ENCODE measurements at regions not wholly inside any gene's neighbourhood (a gene's known extent, or its start where the extent isn't known, plus 50 kb on each side); places are given as distances from the start of the nearest gene placed in this dataset.

DNA sequence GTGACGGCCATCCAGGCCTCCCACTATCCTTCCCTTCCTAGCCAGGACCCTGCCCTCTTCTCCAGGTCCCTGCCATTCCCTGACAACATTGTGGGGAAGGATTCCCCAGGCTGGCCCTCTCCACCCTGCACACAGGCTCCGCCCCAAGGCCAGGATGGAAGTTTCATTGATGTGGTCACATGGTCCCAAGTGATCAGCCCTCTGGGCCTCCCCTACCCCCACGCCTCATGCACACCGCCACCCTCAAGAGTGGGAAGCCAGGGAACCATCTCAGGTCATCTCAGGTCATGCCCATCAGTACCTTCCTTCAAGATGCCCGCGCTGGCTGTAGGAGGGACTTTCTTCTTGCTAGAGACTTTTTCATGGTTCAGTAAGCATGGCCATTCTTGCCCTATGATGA, 514.8 kb upstream of the RAB6C start:
- no peaks in the 10 kb centered on the region for H3K4me1 ChIP-seq (ENCODE audit: control extremely low read depth in 1 of 4, control insufficient read depth in 4 of 4, insufficient read depth in 4 of 4, low read length in 3 of 4)
- no peak for DNase-seq
- ChIA-PET CTCF (no interaction called here), POLR2A (no interaction called here)
- no peaks in the 10 kb centered on the region for H3K36me3 ChIP-seq (ENCODE audit: control insufficient read depth in 4 of 4, insufficient read depth in 4 of 4, low read length in 3 of 4)
- no peaks in the 10 kb centered on the region for H3K27me3 ChIP-seq (replicated peaks in 2 of 5; ENCODE audit: control insufficient read depth in 4 of 5, insufficient read depth in 5 of 5, low read length in 4 of 5)
- 90% methylated on average over 5 of the region's 6 CpGs for WGBS (ENCODE audit: insufficient coverage)
- H3K9me3 ChIP-seq (ENCODE audit: control extremely low read depth in 1 of 5, control insufficient read depth in 4 of 5, insufficient read depth in 2 of 5, low read depth in 1 of 5, low read length in 4 of 5) = peaks cover 0 to 1% (median 0%) of the 10 kb centered on the region in 5 experiments
- no peak overlapping the region for H3K4me3 ChIP-seq (ENCODE audit: control insufficient read depth in 1 of 7, extremely low read depth in 1 of 7, insufficient read depth in 4 of 7, low read depth in 2 of 7, low read length in 6 of 7)
- no peak overlapping the region for H3K27ac ChIP-seq (ENCODE audit: insufficient read depth in 1 of 2, low read depth in 1 of 2, low read length in 2 of 2, poor library complexity in 1 of 2, severe bottlenecking in 2 of 2)

DNA sequence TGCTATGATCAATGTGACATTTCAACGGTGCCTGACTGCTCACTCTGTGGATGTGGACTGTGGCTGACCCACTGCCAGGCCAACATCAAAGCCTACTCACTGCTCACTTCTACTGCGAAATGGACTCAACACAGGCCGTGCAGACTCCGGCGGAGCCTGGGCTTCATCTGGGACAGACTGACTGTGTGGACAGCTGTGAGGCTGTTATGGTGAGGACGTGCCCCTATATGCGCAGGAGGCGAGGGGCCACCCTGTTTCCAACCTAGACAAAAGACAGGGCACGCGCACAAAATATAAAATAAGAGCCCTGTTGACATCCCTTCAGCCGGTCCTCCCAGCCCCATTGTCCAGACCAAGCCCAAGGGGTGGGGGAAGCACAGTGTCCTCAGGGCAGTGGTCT, 514.4 kb upstream of the RAB6C start:
- POLR2A ChIA-PET = no interaction called here

DNA sequence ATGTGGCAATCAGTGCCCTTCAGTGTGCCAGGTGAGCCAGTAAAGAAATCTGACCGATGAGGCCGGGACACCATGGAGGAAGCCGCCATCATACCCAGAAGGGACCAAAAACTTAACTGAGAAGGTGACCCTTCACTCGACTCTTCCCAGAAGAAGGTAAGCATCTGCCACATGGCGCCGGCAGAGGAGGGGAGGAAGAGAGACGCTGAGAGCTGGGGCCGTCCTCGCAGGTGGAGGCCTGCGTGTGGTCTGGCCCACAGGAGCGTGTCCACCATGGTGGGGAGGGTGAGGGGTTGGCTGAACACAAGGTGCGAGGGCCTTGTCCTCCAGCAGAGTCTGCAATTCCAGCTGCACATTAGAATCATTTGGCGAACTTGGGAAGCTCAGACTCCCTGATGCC, 513.1 kb upstream of the RAB6C start:
- POLR2A ChIA-PET = no interaction called here
- Histone ChIP-seq H3K9me3 (ENCODE audit: control extremely low read depth in 1 of 5, control insufficient read depth in 4 of 5, insufficient read depth in 2 of 5, low read depth in 1 of 5, low read length in 4 of 5) (peaks cover 0 to 1% (median 0%) of the 10 kb centered on the region in 5 experiments), H3K27ac (ENCODE audit: insufficient read depth in 1 of 2, low read depth in 1 of 2, low read length in 2 of 2, poor library complexity in 1 of 2, severe bottlenecking in 2 of 2) (no peak overlapping the region), H3K27me3 (replicated peaks in 2 of 5; ENCODE audit: control insufficient read depth in 4 of 5, insufficient read depth in 5 of 5, low read length in 4 of 5) (no peaks in the 10 kb centered on the region), H3K36me3 (ENCODE audit: control insufficient read depth in 4 of 4, insufficient read depth in 4 of 4, low read length in 3 of 4) (no peaks in the 10 kb centered on the region), H3K4me1 (ENCODE audit: control extremely low read depth in 1 of 4, control insufficient read depth in 4 of 4, insufficient read depth in 4 of 4, low read length in 3 of 4) (no peaks in the 10 kb centered on the region), H3K4me3 (ENCODE audit: control insufficient read depth in 1 of 7, extremely low read depth in 1 of 7, insufficient read depth in 4 of 7, low read depth in 2 of 7, low read length in 6 of 7) (no peak overlapping the region)
- DNase-seq = no peak
- CTCF ChIA-PET = no interaction called here
- 97% methylated on average over 11 of the region's 13 CpGs for WGBS (ENCODE audit: insufficient coverage)

More for the DNA sequence above, 514.4 kb upstream of the RAB6C start:
- no peak overlapping the region for H3K4me3 ChIP-seq (ENCODE audit: control insufficient read depth in 1 of 7, extremely low read depth in 1 of 7, insufficient read depth in 4 of 7, low read depth in 2 of 7, low read length in 6 of 7)
- peaks cover 0 to 1% (median 0%) of the 10 kb centered on the region in 5 experiments for H3K9me3 ChIP-seq (ENCODE audit: control extremely low read depth in 1 of 5, control insufficient read depth in 4 of 5, insufficient read depth in 2 of 5, low read depth in 1 of 5, low read length in 4 of 5)
- 79% methylated on average over 8 of the region's 11 CpGs for WGBS (ENCODE audit: insufficient coverage)
- H3K4me1 ChIP-seq (ENCODE audit: control extremely low read depth in 1 of 4, control insufficient read depth in 4 of 4, insufficient read depth in 4 of 4, low read length in 3 of 4) = no peaks in the 10 kb centered on the region
- DNase-seq = no peak
- no peaks in the 10 kb centered on the region for H3K36me3 ChIP-seq (ENCODE audit: control insufficient read depth in 4 of 4, insufficient read depth in 4 of 4, low read length in 3 of 4)
- CTCF ChIA-PET = no interaction called here
- H3K27me3 ChIP-seq (replicated peaks in 2 of 5; ENCODE audit: control insufficient read depth in 4 of 5, insufficient read depth in 5 of 5, low read length in 4 of 5) = no peaks in the 10 kb centered on the region
- no peak overlapping the region for H3K27ac ChIP-seq (ENCODE audit: insufficient read depth in 1 of 2, low read depth in 1 of 2, low read length in 2 of 2, poor library complexity in 1 of 2, severe bottlenecking in 2 of 2)

DNA sequence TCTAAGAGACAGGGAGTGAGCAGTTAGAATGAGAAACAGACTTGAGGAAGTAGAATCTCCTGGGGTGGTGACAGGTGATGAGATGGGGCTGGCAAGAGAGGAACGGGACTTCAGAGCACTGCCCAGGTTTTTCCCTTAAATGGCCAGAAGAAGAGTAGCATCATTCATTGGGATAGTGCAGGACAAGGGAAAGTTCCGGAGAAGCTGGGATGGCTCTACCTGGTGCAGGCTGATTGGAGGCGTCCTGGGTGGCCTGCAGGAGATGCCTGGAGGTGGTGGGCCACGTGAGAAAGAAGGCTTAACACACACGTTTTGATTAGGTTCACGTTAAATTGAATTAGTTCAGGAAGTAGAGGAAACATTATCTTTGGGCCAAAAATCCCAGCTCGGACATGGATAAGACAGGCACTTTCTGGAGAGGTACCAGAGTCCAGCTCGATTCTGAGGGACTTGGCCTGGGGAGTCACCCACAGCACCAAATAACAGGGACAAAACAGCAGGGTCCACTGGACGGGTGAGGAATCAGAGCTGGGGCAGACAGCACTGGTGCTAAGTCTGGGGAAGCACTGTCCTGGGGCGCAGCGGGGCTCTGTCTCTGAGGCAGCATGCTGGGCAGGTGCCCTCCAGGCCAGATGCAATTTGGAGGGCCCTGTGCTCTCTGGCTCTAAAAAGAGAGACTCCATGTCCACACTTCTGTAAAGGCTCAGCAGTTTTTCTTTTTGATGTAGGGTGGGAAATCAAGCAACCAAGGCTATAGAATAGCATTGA, 512.3 kb upstream of the RAB6C start:
- H3K27ac ChIP-seq (ENCODE audit: insufficient read depth in 1 of 2, low read depth in 1 of 2, low read length in 2 of 2, poor library complexity in 1 of 2, severe bottlenecking in 2 of 2) = no peak overlapping the region
- no peaks in the 10 kb centered on the region for H3K36me3 ChIP-seq (ENCODE audit: control insufficient read depth in 4 of 4, insufficient read depth in 4 of 4, low read length in 3 of 4)
- H3K4me3 ChIP-seq (ENCODE audit: control insufficient read depth in 1 of 7, extremely low read depth in 1 of 7, insufficient read depth in 4 of 7, low read depth in 2 of 7, low read length in 6 of 7) = no peak overlapping the region
- no peak for DNase-seq
- ChIA-PET CTCF (no interaction called here), POLR2A (no interaction called here)
- no peaks in the 10 kb centered on the region for H3K27me3 ChIP-seq (replicated peaks in 2 of 5; ENCODE audit: control insufficient read depth in 4 of 5, insufficient read depth in 5 of 5, low read length in 4 of 5)
- no peaks in the 10 kb centered on the region for H3K4me1 ChIP-seq (ENCODE audit: control extremely low read depth in 1 of 4, control insufficient read depth in 4 of 4, insufficient read depth in 4 of 4, low read length in 3 of 4)
- H3K9me3 ChIP-seq (ENCODE audit: control extremely low read depth in 1 of 5, control insufficient read depth in 4 of 5, insufficient read depth in 2 of 5, low read depth in 1 of 5, low read length in 4 of 5) = peaks cover 0 to 1% (median 0%) of the 10 kb centered on the region in 5 experiments
- 92% methylated on average over 11 of the region's 11 CpGs for WGBS (ENCODE audit: insufficient coverage)

DNA sequence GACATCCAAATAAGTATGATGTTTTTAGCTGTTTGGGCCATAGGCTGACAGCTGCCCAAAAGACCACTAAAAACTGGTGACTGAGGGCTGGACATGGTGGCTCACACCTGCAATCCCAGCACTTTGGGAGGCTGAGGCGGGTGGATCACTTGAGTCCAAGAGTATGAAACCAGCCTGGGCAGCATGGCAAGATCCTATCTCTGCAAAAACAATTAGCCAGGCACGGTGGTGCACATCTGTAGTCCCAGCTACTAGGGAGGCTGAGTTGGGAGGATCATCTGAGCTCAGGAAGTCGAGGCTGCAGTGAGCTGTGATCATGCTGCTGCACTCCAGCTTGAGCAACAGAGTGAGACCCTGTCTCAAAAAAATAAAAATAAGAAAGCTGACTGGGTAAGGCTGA, 511.5 kb upstream of the RAB6C start:
- Histone ChIP-seq H3K9me3 (ENCODE audit: control extremely low read depth in 1 of 5, control insufficient read depth in 4 of 5, insufficient read depth in 2 of 5, low read depth in 1 of 5, low read length in 4 of 5) (peaks cover 0 to 1% (median 0%) of the 10 kb centered on the region in 5 experiments), H3K4me1 (ENCODE audit: control extremely low read depth in 1 of 4, control insufficient read depth in 4 of 4, insufficient read depth in 4 of 4, low read length in 3 of 4) (no peaks in the 10 kb centered on the region), H3K36me3 (ENCODE audit: control insufficient read depth in 4 of 4, insufficient read depth in 4 of 4, low read length in 3 of 4) (no peaks in the 10 kb centered on the region), H3K27ac (ENCODE audit: insufficient read depth in 1 of 2, low read depth in 1 of 2, low read length in 2 of 2, poor library complexity in 1 of 2, severe bottlenecking in 2 of 2) (no peak overlapping the region), H3K4me3 (ENCODE audit: control insufficient read depth in 1 of 7, extremely low read depth in 1 of 7, insufficient read depth in 4 of 7, low read depth in 2 of 7, low read length in 6 of 7) (no peak overlapping the region), H3K27me3 (replicated peaks in 2 of 5; ENCODE audit: control insufficient read depth in 4 of 5, insufficient read depth in 5 of 5, low read length in 4 of 5) (no peaks in the 10 kb centered on the region)
- POLR2A ChIA-PET = no interaction called here
- DNase-seq = no peak
- CTCF ChIA-PET = no interaction called here
- 81% methylated on average over 2 of the region's 3 CpGs for WGBS (ENCODE audit: insufficient coverage)

DNA sequence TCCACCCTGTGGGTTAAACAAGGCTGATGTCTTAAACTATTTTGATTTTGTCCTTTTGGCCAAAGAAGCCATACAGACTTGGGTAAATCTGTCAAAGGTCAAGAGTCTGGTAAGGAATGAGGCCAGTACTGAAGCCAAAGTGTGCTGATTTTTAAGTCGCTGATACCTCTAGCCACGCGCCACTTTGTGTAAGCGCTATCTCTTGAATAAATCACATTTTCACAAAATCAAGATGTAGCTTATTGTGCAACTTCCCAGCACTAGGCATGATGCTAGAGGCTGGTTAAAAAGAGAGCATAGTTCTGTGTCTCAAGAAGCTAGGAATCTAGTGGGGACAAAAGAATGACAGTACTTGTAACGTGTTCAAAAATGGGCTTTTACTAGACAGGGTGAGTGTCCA, 510.6 kb upstream of the RAB6C start:
- ChIA-PET POLR2A (no interaction called here), CTCF (no interaction called here)
- no peaks in the 10 kb centered on the region for H3K27me3 ChIP-seq (replicated peaks in 2 of 5; ENCODE audit: control insufficient read depth in 4 of 5, insufficient read depth in 5 of 5, low read length in 4 of 5)
- 95% methylated on average over 4 of the region's 5 CpGs for WGBS (ENCODE audit: insufficient coverage)
- no peak overlapping the region for H3K27ac ChIP-seq (ENCODE audit: insufficient read depth in 1 of 2, low read depth in 1 of 2, low read length in 2 of 2, poor library complexity in 1 of 2, severe bottlenecking in 2 of 2)
- peaks cover 0 to 1% (median 0%) of the 10 kb centered on the region in 5 experiments for H3K9me3 ChIP-seq (ENCODE audit: control extremely low read depth in 1 of 5, control insufficient read depth in 4 of 5, insufficient read depth in 2 of 5, low read depth in 1 of 5, low read length in 4 of 5)
- no peak for DNase-seq
- H3K4me1 ChIP-seq (ENCODE audit: control extremely low read depth in 1 of 4, control insufficient read depth in 4 of 4, insufficient read depth in 4 of 4, low read length in 3 of 4) = no peaks in the 10 kb centered on the region
- no peak overlapping the region for H3K4me3 ChIP-seq (ENCODE audit: control insufficient read depth in 1 of 7, extremely low read depth in 1 of 7, insufficient read depth in 4 of 7, low read depth in 2 of 7, low read length in 6 of 7)
- no peaks in the 10 kb centered on the region for H3K36me3 ChIP-seq (ENCODE audit: control insufficient read depth in 4 of 4, insufficient read depth in 4 of 4, low read length in 3 of 4)

DNA sequence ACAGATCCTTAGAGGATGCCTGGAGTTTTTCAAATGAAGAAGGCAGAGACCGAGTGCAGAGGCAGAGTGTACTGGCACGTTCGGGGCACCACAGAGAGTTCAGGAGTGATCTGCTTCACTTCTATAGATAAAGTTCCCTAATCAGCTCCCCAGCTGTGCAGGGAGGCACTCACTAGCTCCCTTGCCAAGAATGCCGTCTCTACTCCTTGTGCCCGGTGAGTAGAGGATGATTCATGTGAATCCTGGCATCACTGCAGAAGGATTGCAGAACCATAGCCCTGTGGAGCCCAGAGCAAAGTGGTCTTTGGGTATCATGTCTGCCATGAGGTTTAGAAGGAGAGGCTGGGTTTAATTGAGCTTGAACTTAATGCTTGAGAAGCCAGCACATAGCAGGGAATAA, 510.1 kb upstream of the RAB6C start:
- Histone ChIP-seq H3K9me3 (ENCODE audit: control extremely low read depth in 1 of 5, control insufficient read depth in 4 of 5, insufficient read depth in 2 of 5, low read depth in 1 of 5, low read length in 4 of 5) (peaks cover 0 to 1% (median 0%) of the 10 kb centered on the region in 5 experiments), H3K27ac (ENCODE audit: insufficient read depth in 1 of 2, low read depth in 1 of 2, low read length in 2 of 2, poor library complexity in 1 of 2, severe bottlenecking in 2 of 2) (no peak overlapping the region), H3K36me3 (ENCODE audit: control insufficient read depth in 4 of 4, insufficient read depth in 4 of 4, low read length in 3 of 4) (no peaks in the 10 kb centered on the region), H3K4me1 (ENCODE audit: control extremely low read depth in 1 of 4, control insufficient read depth in 4 of 4, insufficient read depth in 4 of 4, low read length in 3 of 4) (no peaks in the 10 kb centered on the region), H3K4me3 (ENCODE audit: control insufficient read depth in 1 of 7, extremely low read depth in 1 of 7, insufficient read depth in 4 of 7, low read depth in 2 of 7, low read length in 6 of 7) (no peak overlapping the region), H3K27me3 (replicated peaks in 2 of 5; ENCODE audit: control insufficient read depth in 4 of 5, insufficient read depth in 5 of 5, low read length in 4 of 5) (no peaks in the 10 kb centered on the region)
- WGBS (ENCODE audit: insufficient coverage) = 90% methylated on average over 2 of the region's 5 CpGs
- CTCF ChIA-PET = no interaction called here
- no peak for DNase-seq
- POLR2A ChIA-PET = no interaction called here
